ENCODE measurements at regions not wholly inside any gene's neighbourhood (a gene's known extent, or its start where the extent isn't known, plus 50 kb on each side); places are given as distances from the start of the nearest gene placed in this dataset.
"Not testable (repeated sequence)": the region's sequence is repeated elsewhere in the genome, so short reads cannot be mapped to it uniquely, and the experiment has no call there.

- TF ChIP-seq, protein P1, sequence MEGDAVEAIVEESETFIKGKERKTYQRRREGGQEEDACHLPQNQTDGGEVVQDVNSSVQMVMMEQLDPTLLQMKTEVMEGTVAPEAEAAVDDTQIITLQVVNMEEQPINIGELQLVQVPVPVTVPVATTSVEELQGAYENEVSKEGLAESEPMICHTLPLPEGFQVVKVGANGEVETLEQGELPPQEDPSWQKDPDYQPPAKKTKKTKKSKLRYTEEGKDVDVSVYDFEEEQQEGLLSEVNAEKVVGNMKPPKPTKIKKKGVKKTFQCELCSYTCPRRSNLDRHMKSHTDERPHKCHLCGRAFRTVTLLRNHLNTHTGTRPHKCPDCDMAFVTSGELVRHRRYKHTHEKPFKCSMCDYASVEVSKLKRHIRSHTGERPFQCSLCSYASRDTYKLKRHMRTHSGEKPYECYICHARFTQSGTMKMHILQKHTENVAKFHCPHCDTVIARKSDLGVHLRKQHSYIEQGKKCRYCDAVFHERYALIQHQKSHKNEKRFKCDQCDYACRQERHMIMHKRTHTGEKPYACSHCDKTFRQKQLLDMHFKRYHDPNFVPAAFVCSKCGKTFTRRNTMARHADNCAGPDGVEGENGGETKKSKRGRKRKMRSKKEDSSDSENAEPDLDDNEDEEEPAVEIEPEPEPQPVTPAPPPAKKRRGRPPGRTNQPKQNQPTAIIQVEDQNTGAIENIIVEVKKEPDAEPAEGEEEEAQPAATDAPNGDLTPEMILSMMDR (conservative IDR thresholded peaks at IDR 0.05; ENCODE audit: low read length): not testable (repeated sequence)
- TF ChIP-seq EZH2phosphoT487 (IDR thresholded peaks at IDR 0.05; ENCODE audit: borderline replicate concordance, low read depth, low read length): not testable (repeated sequence)
Observed at GRCh38 chr22:25420114-25420441, 144.4 kb upstream of the GRK3 start.

All from OCI-LY7 (cell line).